ENCODE measurements at regions not wholly inside any gene's neighbourhood (a gene's known extent, or its start where the extent isn't known, plus 50 kb on each side); places are given as distances from the start of the nearest gene placed in this dataset.
"Not testable (repeated sequence)": the region's sequence is repeated elsewhere in the genome, so short reads cannot be mapped to it uniquely, and the experiment has no call there.

DNA sequence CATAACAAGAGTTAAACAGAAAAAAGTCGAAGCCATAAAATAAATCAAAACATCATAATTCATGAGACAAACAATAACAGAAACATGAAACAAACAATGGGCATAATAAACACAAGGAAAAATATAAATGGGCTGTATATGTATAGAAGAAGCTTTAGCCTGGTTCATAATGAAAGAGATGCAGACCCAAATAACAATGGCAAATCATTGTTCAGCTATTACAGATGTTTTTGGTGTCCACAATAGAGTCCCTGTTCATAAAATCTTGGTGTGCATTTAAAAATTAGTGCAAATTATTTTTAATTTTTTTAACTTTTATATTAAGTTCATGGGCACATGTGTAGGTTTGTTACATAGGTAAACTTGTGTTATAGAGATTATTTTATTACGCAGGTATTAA, 1185.9 kb upstream of the B3GALT2 start:
- Histone ChIP-seq H3K27me3 (ENCODE audit: control insufficient read depth, insufficient read depth, low read length) (no peaks in the 10 kb centered on the region), H3K4me1 (ENCODE audit: control insufficient read depth, insufficient read depth, low read length) (no peaks in the 10 kb centered on the region), H3K36me3 (ENCODE audit: control insufficient read depth, insufficient read depth, low read length) (no peaks in the 10 kb centered on the region), H3K4me3 (ENCODE audit: low read length) (no peak overlapping the region), H3K27ac (ENCODE audit: low read depth, low read length) (no peak overlapping the region), H3K9ac (ENCODE audit: low read length) (no peak overlapping the region)

DNA sequence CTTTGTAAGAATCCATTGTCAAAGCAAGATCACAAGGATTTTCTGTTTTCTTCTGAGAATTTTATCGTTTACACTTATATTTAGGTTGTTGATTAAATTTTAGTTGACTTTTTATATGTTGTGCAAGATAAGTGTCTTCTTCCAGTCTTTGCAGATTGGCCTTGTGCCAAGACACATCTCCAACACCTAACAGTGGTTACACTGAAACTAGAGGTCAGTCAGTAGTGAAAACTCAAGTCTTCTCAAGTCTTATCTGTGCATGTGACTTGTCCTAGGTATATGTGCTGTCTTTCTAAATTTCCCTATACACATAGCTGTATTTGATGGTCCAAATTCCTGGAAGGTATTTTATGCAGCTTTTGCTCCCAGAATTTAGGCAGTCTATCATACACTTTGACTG, 1183.2 kb upstream of the B3GALT2 start:
- Histone ChIP-seq H3K9ac (ENCODE audit: low read length) (no peak overlapping the region), H3K27ac (ENCODE audit: low read depth, low read length) (no peak overlapping the region), H3K27me3 (ENCODE audit: control insufficient read depth, insufficient read depth, low read length) (no peaks in the 10 kb centered on the region), H3K36me3 (ENCODE audit: control insufficient read depth, insufficient read depth, low read length) (no peaks in the 10 kb centered on the region), H3K4me1 (ENCODE audit: control insufficient read depth, insufficient read depth, low read length) (no peaks in the 10 kb centered on the region), H3K4me3 (ENCODE audit: low read length) (no peak overlapping the region)

DNA sequence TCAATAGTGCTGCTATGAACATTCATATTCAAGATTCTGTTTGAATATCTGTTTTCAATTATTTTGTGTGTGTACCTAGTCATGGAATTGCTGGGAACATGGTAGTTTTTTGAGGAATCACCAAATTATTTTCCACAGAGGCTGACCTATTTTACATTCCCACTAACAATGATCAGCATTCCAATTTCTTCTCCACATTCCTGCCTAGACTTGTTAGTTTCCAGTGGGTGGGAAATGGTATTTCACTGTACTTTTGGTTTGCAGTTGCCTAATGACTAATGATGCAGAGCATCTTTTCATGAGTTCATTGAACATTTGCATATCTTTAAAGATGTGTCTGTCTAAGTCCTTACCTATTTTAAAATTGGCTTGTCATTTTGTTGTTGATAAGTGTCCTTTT, 1182.6 kb upstream of the B3GALT2 start:
- Histone ChIP-seq H3K27ac (ENCODE audit: low read depth, low read length) (no peak overlapping the region), H3K4me1 (ENCODE audit: control insufficient read depth, insufficient read depth, low read length) (no peaks in the 10 kb centered on the region), H3K9ac (ENCODE audit: low read length) (no peak overlapping the region), H3K36me3 (ENCODE audit: control insufficient read depth, insufficient read depth, low read length) (no peaks in the 10 kb centered on the region), H3K4me3 (ENCODE audit: low read length) (no peak overlapping the region), H3K27me3 (ENCODE audit: control insufficient read depth, insufficient read depth, low read length) (no peaks in the 10 kb centered on the region)

DNA sequence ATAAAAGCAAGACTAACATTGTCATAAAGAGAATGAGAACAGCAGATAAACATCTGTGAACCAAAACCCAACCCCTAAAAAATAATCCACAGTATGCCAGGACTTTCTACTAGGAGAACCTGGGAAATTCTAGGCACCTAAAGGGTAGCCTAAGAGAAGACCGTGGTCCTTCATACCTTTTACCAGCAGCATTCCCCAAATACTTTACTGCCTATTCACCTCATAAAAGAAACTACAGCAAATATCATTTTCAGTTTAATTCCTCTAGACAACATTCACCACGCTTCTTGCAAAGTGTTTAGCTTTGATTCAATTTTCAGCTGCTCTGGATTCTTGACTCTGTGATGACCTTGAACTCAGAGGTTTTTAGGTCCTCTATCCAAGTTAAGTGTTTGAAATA, 1180.7 kb upstream of the B3GALT2 start:
- Histone ChIP-seq H3K4me1 (ENCODE audit: control insufficient read depth, insufficient read depth, low read length) (no peaks in the 10 kb centered on the region), H3K9ac (ENCODE audit: low read length) (no peak overlapping the region), H3K27me3 (ENCODE audit: control insufficient read depth, insufficient read depth, low read length) (no peaks in the 10 kb centered on the region), H3K4me3 (ENCODE audit: low read length) (no peak overlapping the region), H3K27ac (ENCODE audit: low read depth, low read length) (no peak overlapping the region), H3K36me3 (ENCODE audit: control insufficient read depth, insufficient read depth, low read length) (no peaks in the 10 kb centered on the region)

DNA sequence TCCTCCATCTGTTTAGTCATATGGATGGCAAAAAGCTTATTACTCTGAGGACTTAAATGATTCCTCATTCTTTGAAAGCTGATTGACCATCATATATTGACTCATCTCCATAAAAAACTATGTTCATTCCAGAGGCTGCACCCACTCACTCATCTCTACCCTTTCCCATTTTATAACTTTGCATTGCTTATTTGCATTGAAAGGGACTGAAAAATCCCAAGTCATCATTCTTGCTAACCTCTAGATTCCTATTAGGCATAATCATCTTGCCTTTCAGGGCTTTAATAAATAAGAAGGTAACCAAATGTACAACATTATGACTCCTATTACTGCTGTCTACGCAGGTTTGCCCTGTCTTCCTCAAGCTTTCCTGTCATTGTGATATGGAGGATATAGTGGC, 1180.3 kb upstream of the B3GALT2 start:
- no peaks in the 10 kb centered on the region for H3K4me1 ChIP-seq (ENCODE audit: control insufficient read depth, insufficient read depth, low read length)
- H3K9ac ChIP-seq (ENCODE audit: low read length), result no peak overlapping the region
- no peaks in the 10 kb centered on the region for H3K36me3 ChIP-seq (ENCODE audit: control insufficient read depth, insufficient read depth, low read length)
- H3K27me3 ChIP-seq (ENCODE audit: control insufficient read depth, insufficient read depth, low read length), result no peaks in the 10 kb centered on the region
- H3K27ac ChIP-seq (ENCODE audit: low read depth, low read length), result no peak overlapping the region
- H3K4me3 ChIP-seq (ENCODE audit: low read length), result no peak overlapping the region

DNA sequence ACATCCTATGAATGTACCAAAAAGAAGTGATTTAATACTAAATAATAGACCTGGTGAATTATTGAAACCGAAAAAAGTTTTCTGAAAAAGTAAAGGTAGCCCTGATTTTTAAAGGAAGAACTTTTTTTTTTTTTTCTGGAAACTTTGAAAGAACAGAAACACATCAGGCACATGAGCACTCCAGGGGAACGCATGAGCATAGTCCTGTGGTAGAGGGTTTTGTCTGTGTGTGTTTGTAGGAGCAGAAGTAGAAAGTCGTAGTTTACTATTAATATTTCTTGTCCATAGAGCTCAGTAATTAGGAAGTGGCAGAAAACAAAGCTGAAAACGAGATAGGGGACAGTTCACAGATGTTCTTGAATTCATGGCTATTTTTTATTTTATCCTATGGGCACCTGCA, 1175.9 kb upstream of the B3GALT2 start:
- Histone ChIP-seq H3K4me3 (ENCODE audit: low read length) (no peak overlapping the region), H3K9ac (ENCODE audit: low read length) (no peak overlapping the region), H3K36me3 (ENCODE audit: control insufficient read depth, insufficient read depth, low read length) (no peaks in the 10 kb centered on the region), H3K27ac (ENCODE audit: low read depth, low read length) (no peak overlapping the region), H3K4me1 (ENCODE audit: control insufficient read depth, insufficient read depth, low read length) (no peaks in the 10 kb centered on the region), H3K27me3 (ENCODE audit: control insufficient read depth, insufficient read depth, low read length) (no peaks in the 10 kb centered on the region)

DNA sequence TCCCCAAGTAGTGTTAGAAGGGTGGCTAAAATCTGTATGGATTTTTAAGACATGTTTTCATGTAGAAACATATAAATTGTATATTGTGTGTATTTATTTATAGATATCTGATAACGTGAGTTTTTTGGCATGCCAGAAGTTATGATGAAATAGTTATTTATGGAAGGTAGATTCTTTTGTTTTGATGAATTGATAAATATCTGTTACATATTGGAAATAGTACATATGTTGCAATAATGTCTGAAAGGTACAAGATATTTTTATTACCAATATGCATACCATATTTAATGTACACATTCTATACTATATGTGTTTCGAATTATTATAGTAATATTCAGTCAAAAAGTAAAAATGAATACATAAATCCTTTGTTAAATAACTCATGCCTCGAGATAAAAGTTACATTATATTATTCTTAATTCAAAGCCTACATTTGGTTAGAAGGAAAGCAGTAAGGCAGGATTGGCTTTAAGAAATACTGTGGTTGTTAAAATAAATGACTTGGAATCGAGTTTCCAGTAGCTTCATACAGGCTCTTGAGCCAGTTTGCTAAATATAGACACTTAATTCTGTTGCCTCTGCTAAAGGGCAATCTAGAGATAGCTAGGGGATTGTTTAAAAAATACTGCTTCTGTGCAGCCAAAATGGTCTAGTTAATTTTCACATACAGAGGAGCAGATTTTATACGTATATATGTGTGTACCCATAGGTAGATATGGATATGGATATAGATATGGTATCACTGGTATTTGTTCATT, 1175.1 kb upstream of the B3GALT2 start:
- no peak overlapping the region for H3K27ac ChIP-seq (ENCODE audit: low read depth, low read length)
- H3K4me1 ChIP-seq (ENCODE audit: control insufficient read depth, insufficient read depth, low read length), result no peaks in the 10 kb centered on the region
- no peak overlapping the region for H3K4me3 ChIP-seq (ENCODE audit: low read length)
- H3K9ac ChIP-seq (ENCODE audit: low read length), result no peak overlapping the region
- no peaks in the 10 kb centered on the region for H3K27me3 ChIP-seq (ENCODE audit: control insufficient read depth, insufficient read depth, low read length)
- no peaks in the 10 kb centered on the region for H3K36me3 ChIP-seq (ENCODE audit: control insufficient read depth, insufficient read depth, low read length)

DNA sequence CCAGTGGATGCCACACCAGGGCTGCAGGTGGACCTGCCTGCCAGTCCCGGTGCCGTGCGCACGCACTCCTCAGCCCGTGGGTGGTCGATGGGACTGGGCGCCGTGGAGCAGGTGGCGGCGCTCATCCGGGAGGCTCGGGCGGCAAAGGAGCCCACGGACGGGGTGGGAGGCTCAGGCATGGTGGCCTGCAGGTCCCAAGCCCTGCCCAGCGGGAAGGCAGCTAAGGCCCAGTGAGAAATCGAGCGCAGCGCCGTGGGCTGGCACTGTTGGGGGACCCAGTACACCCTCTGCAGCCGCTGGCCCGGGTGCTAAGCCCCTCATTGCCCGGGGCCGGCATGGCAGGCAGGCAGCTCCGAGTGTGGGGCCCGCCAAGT, 1171.8 kb upstream of the B3GALT2 start:
- Histone ChIP-seq H3K27me3 (ENCODE audit: control insufficient read depth, insufficient read depth, low read length) (no peaks in the 10 kb centered on the region), H3K27ac (ENCODE audit: low read depth, low read length) (no peak overlapping the region), H3K4me3 (ENCODE audit: low read length) (no peak overlapping the region), H3K4me1 (ENCODE audit: control insufficient read depth, insufficient read depth, low read length) (no peaks in the 10 kb centered on the region), H3K9ac (ENCODE audit: low read length) (no peak overlapping the region), H3K36me3 (ENCODE audit: control insufficient read depth, insufficient read depth, low read length) (no peaks in the 10 kb centered on the region)

DNA sequence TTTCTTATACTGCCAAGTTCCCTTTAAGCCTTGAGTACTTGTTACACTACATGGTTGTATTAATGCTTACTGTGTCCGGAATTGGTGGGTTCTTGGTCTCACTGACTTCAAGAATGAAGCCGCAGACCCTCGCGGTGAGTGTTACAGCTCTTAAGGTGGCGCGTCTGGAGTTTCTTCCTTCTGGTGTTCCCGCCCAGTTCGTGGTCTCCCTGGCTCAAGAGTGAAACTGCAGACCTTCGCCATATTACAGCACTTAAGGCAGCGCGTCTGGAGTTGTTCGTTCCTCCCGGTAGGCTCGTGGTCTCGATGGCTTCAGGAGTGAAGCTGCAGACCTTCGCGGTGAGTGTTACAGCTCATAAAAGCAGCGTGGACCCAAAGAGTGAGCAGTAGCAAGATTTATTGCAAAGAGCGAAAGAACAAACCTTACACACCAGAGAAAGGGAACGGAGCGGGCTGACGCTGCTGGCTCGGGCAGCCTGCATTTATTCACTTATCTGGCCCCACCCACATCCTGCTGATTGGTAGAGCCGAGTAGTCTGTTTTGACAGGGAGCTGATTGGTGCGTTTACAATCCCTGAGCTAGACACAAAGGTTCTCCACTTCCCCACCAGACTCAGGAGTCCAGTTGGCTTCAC, 1171.3 kb upstream of the B3GALT2 start:
- H3K27me3 ChIP-seq (ENCODE audit: control insufficient read depth, insufficient read depth, low read length); H3K4me1 ChIP-seq (ENCODE audit: control insufficient read depth, insufficient read depth, low read length); H3K36me3 ChIP-seq (ENCODE audit: control insufficient read depth, insufficient read depth, low read length); H3K4me3 ChIP-seq (ENCODE audit: low read length); H3K27ac ChIP-seq (ENCODE audit: low read depth, low read length); H3K9ac ChIP-seq (ENCODE audit: low read length): not testable (repeated sequence)

DNA sequence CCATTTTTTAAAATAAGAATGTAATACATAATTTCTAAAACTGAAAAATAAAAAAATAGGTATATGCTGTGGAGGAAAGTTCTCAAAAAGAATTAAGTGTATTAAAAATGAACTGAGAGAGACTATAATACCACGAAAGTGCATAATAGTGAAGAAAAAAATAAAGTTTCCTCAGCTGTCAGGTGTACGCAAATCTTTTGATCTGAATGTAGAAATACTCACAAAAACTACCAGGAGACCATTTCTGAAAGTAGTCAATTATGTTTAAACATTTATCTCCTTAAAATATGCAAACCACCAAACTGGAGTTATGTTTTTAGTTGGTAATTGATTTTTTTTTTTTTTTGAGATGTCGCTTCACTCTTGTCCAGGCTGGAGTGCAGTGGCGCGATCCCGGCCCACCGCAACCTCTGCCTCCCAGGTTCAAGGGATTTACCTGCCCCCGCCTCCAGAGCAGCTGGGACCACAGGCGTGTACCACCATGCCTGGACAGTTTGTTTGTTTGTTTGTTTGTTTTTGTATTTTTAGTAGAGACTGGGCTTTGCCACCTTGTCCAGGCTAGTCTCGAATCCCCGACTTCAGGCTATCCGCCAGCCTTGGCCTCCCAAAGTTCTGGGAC, 1169.2 kb upstream of the B3GALT2 start:
- H3K4me1 ChIP-seq (ENCODE audit: control insufficient read depth, insufficient read depth, low read length), result no peaks in the 10 kb centered on the region
- H3K36me3 ChIP-seq (ENCODE audit: control insufficient read depth, insufficient read depth, low read length), result no peaks in the 10 kb centered on the region
- H3K4me3 ChIP-seq (ENCODE audit: low read length), result no peak overlapping the region
- H3K9ac ChIP-seq (ENCODE audit: low read length), result no peak overlapping the region
- H3K27me3 ChIP-seq (ENCODE audit: control insufficient read depth, insufficient read depth, low read length), result no peaks in the 10 kb centered on the region
- H3K27ac ChIP-seq (ENCODE audit: low read depth, low read length), result no peak overlapping the region

DNA sequence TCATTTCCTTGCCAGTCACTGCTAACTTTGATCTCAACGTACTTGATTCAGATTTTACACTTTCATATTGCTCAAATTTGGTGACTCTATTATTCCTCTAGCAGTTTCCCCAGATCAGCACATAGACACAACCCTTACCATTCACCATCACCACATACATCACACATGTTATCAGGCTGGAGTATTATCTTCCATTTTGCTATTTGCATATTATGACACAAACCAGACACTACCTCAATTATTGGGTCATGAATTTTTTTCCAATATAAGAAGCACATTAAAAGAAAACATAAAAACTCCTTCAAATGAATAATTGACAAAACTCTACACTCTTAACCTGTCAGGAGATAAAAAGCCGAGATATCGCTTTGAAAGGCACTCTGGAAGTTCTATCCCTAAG, 1166.7 kb upstream of the B3GALT2 start:
- no peak overlapping the region for H3K4me3 ChIP-seq (ENCODE audit: low read length)
- no peak overlapping the region for H3K27ac ChIP-seq (ENCODE audit: low read depth, low read length)
- H3K4me1 ChIP-seq (ENCODE audit: control insufficient read depth, insufficient read depth, low read length), result no peaks in the 10 kb centered on the region
- no peak overlapping the region for H3K9ac ChIP-seq (ENCODE audit: low read length)
- no peaks in the 10 kb centered on the region for H3K27me3 ChIP-seq (ENCODE audit: control insufficient read depth, insufficient read depth, low read length)
- no peaks in the 10 kb centered on the region for H3K36me3 ChIP-seq (ENCODE audit: control insufficient read depth, insufficient read depth, low read length)

DNA sequence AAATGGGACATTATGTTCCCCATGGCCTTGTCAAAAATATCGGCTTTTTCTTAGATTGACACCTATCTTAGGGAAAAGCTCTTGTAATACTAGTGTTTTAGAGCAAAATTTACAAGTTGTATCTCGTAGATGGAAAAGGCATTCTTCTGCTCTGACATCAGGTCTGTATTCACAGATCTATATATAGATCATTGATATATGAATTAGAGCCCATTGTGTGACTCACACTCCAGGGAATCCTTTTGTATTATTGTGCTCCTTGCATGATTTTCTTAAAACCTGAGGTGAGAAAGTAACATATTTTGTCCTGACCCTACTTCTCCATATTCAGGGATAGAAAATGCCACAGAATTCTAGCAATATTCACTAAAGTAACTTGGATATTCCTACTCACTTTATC, 1160.8 kb upstream of the B3GALT2 start:
- no peak overlapping the region for H3K4me3 ChIP-seq (ENCODE audit: low read length)
- H3K27me3 ChIP-seq (ENCODE audit: control insufficient read depth, insufficient read depth, low read length), result no peaks in the 10 kb centered on the region
- no peaks in the 10 kb centered on the region for H3K4me1 ChIP-seq (ENCODE audit: control insufficient read depth, insufficient read depth, low read length)
- H3K27ac ChIP-seq (ENCODE audit: low read depth, low read length), result no peak overlapping the region
- H3K9ac ChIP-seq (ENCODE audit: low read length), result no peak overlapping the region
- H3K36me3 ChIP-seq (ENCODE audit: control insufficient read depth, insufficient read depth, low read length), result no peaks in the 10 kb centered on the region
